ENCODE measurements at regions not wholly inside any gene's neighbourhood (a gene's known extent, or its start where the extent isn't known, plus 50 kb on each side); places are given as distances from the start of the nearest gene placed in this dataset.
"Not testable (repeated sequence)": the region's sequence is repeated elsewhere in the genome, so short reads cannot be mapped to it uniquely, and the experiment has no call there.

- H3K9me3 Mint-ChIP-seq (ENCODE audit: low read depth) = no peaks in the 10 kb centered on the region
- H3K27ac Mint-ChIP-seq = no peak overlapping the region
- no peak overlapping the region for H3K4me3 Mint-ChIP-seq (ENCODE audit: low read depth)
- TF ChIP-seq, protein P1, sequence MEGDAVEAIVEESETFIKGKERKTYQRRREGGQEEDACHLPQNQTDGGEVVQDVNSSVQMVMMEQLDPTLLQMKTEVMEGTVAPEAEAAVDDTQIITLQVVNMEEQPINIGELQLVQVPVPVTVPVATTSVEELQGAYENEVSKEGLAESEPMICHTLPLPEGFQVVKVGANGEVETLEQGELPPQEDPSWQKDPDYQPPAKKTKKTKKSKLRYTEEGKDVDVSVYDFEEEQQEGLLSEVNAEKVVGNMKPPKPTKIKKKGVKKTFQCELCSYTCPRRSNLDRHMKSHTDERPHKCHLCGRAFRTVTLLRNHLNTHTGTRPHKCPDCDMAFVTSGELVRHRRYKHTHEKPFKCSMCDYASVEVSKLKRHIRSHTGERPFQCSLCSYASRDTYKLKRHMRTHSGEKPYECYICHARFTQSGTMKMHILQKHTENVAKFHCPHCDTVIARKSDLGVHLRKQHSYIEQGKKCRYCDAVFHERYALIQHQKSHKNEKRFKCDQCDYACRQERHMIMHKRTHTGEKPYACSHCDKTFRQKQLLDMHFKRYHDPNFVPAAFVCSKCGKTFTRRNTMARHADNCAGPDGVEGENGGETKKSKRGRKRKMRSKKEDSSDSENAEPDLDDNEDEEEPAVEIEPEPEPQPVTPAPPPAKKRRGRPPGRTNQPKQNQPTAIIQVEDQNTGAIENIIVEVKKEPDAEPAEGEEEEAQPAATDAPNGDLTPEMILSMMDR (IDR thresholded peaks at IDR 0.05; ENCODE audit: unreplicated experiment) = no peak
- DNase-seq (ENCODE audit: low spot score, unreplicated experiment) = peak; percentile 3
- no peaks in the 10 kb centered on the region for H3K36me3 Mint-ChIP-seq (ENCODE audit: insufficient read depth)
- peaks cover 7% of the 10 kb centered on the region for H3K4me1 Mint-ChIP-seq (ENCODE audit: low read depth)
- H3K27me3 Mint-ChIP-seq = peaks cover 22% of the 10 kb centered on the region
These were observed 80.1 kb upstream of the SH3PXD2B start for GRCh38 chr5:172534229-172535107.

GRCh38 chr5:172533399-172534228, 79.3 kb upstream of the SH3PXD2B start:
- Mint-ChIP-seq H3K4me3 (ENCODE audit: low read depth) (no peak overlapping the region), H3K4me1 (ENCODE audit: low read depth) (peaks cover 7% of the 10 kb centered on the region), H3K36me3 (ENCODE audit: insufficient read depth) (no peaks in the 10 kb centered on the region), H3K27ac (no peak overlapping the region), H3K9me3 (ENCODE audit: low read depth) (no peaks in the 10 kb centered on the region), H3K27me3 (peaks cover 19% of the 10 kb centered on the region)
- TF ChIP-seq, protein P1 (IDR thresholded peaks at IDR 0.05; ENCODE audit: unreplicated experiment) = no peak
- DNase-seq (ENCODE audit: low spot score, unreplicated experiment) = no peak

DNA sequence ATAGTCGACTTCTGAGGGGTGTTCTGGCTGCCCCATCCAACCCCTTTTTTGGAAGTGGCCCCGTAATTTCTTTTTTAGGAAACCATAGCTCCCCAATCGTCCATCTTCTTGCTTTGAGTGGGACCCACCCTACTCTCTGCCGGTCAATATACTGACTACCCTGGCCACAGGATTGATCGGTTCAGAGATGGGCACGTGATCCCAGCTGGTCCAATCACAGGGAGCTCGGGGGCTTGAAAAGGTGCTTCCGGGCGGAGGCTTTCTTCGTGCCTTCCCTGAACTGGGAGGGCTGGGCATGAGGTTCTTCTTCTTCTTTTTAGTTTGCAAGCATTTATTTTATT, 78.7 kb upstream of the SH3PXD2B start:
- no peak overlapping the region for H3K4me3 Mint-ChIP-seq (ENCODE audit: low read depth)
- no peaks in the 10 kb centered on the region for H3K9me3 Mint-ChIP-seq (ENCODE audit: low read depth)
- TF ChIP-seq, protein P1 (IDR thresholded peaks at IDR 0.05; ENCODE audit: unreplicated experiment) = no peak
- H3K27me3 Mint-ChIP-seq = peaks cover 20% of the 10 kb centered on the region
- H3K4me1 Mint-ChIP-seq (ENCODE audit: low read depth) = peaks cover 7% of the 10 kb centered on the region
- peak; percentile 3 for DNase-seq (ENCODE audit: low spot score, unreplicated experiment)
- H3K36me3 Mint-ChIP-seq (ENCODE audit: insufficient read depth) = no peaks in the 10 kb centered on the region
- no peak overlapping the region for H3K27ac Mint-ChIP-seq

GRCh38 chr5:172532439-172532838, 78.1 kb upstream of the SH3PXD2B start:
- H3K36me3 Mint-ChIP-seq (ENCODE audit: insufficient read depth); H3K4me1 Mint-ChIP-seq (ENCODE audit: low read depth); H3K4me3 Mint-ChIP-seq (ENCODE audit: low read depth); H3K9me3 Mint-ChIP-seq (ENCODE audit: low read depth): not testable (repeated sequence)
- Mint-ChIP-seq H3K27ac (peak overlapping the region; percentile 41), H3K27me3 (peaks cover 21% of the 10 kb centered on the region)
- peak; percentile 5 for DNase-seq (ENCODE audit: low spot score, unreplicated experiment)

DNA sequence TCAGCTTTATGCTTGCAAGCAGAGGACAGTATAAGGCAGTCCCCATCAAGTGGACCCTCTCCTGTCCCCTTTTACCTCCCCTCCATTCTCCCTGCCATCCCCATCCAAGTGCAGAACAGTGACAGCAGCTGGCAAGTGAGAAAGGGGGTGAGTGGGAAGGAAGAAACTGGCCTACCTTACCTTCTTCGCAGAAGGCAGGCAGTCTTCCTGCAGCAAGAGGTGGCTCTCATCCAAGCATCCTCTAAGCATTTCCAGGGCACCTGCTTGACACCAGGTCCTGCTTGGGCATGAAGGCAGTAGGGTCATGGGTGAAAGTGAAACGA, 77.3 kb upstream of the SH3PXD2B start:
- H3K4me3 Mint-ChIP-seq (ENCODE audit: low read depth) = no peak overlapping the region
- peak; percentile 5 for DNase-seq (ENCODE audit: low spot score, unreplicated experiment)
- H3K27me3 Mint-ChIP-seq = peaks cover 21% of the 10 kb centered on the region
- no peaks in the 10 kb centered on the region for H3K36me3 Mint-ChIP-seq (ENCODE audit: insufficient read depth)
- H3K27ac Mint-ChIP-seq = no peak overlapping the region
- TF ChIP-seq, protein P1 (IDR thresholded peaks at IDR 0.05; ENCODE audit: unreplicated experiment) = no peak
- H3K4me1 Mint-ChIP-seq (ENCODE audit: low read depth) = peaks cover 17% of the 10 kb centered on the region
- H3K9me3 Mint-ChIP-seq (ENCODE audit: low read depth) = no peaks in the 10 kb centered on the region
